ENCODE measurements at regions not wholly inside any gene's neighbourhood (a gene's known extent, or its start where the extent isn't known, plus 50 kb on each side); places are given as distances from the start of the nearest gene placed in this dataset.

- H3K4me1 ChIP-seq (ENCODE audit: insufficient read depth, low read length, poor library complexity, severe bottlenecking): no peaks in the 10 kb centered on the region
- H3K4me2 ChIP-seq (ENCODE audit: low read depth, low read length, poor library complexity, severe bottlenecking): no peak overlapping the region
- no peaks in the 10 kb centered on the region for H4K20me1 ChIP-seq (ENCODE audit: insufficient read depth, low read length, poor library complexity, severe bottlenecking)
- no peaks in the 10 kb centered on the region for H3F3A ChIP-seq (ENCODE audit: low read depth)
- no peaks in the 10 kb centered on the region for H3K79me2 ChIP-seq (ENCODE audit: insufficient read depth, low read length)
- no peak for TF ChIP-seq EZH2phosphoT487 (IDR thresholded peaks at IDR 0.05; ENCODE audit: borderline replicate concordance)
- TF ChIP-seq, protein P1, sequence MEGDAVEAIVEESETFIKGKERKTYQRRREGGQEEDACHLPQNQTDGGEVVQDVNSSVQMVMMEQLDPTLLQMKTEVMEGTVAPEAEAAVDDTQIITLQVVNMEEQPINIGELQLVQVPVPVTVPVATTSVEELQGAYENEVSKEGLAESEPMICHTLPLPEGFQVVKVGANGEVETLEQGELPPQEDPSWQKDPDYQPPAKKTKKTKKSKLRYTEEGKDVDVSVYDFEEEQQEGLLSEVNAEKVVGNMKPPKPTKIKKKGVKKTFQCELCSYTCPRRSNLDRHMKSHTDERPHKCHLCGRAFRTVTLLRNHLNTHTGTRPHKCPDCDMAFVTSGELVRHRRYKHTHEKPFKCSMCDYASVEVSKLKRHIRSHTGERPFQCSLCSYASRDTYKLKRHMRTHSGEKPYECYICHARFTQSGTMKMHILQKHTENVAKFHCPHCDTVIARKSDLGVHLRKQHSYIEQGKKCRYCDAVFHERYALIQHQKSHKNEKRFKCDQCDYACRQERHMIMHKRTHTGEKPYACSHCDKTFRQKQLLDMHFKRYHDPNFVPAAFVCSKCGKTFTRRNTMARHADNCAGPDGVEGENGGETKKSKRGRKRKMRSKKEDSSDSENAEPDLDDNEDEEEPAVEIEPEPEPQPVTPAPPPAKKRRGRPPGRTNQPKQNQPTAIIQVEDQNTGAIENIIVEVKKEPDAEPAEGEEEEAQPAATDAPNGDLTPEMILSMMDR (conservative IDR thresholded peaks at IDR 0.05; ENCODE audit: low read length): no peak
- H3K36me3 ChIP-seq (ENCODE audit: insufficient read depth, low read length): no peaks in the 10 kb centered on the region
- no peaks in the 10 kb centered on the region for H3K27me3 ChIP-seq (ENCODE audit: insufficient read depth, low read length, poor library complexity, severe bottlenecking)
- no peaks in the 10 kb centered on the region for H3K9me3 ChIP-seq (ENCODE audit: insufficient read depth, low read depth, low read length)
- no peak overlapping the region for H2AFZ ChIP-seq (ENCODE audit: low read length)
- H3K9me2 ChIP-seq (replicated peaks; ENCODE audit: low read depth, low read length): no peaks in the 10 kb centered on the region
- H3K4me3 ChIP-seq (ENCODE audit: low read length, poor library complexity, severe bottlenecking): no peak overlapping the region
- no peak overlapping the region for H3K9ac ChIP-seq (ENCODE audit: low read depth, low read length, poor library complexity, severe bottlenecking)
Observed at GRCh38 chr16:22751104-22751667, 62.8 kb upstream of the HS3ST2 start.

DNA sequence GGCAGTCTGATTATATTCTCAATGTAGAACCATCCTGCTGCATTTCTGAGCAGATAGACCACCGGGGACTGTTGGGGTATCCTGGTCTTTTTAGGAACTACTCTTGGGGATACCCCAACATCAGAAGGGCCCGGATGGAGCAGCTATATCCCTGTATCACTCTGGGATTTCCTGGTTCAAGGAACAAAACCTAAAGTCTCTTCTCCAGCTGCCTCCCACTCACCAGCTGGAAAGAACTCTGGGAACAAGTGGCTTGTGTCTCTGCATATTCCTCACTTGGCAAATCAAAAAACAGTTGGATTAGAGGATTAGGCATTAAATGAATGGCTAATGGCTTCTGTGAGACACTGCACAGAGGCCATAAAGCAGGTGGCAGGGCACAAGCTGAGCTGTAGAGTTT is 62.3 kb upstream of the HS3ST2 start:
- Histone ChIP-seq H3K4me1 (ENCODE audit: insufficient read depth, low read length, poor library complexity, severe bottlenecking) (no peaks in the 10 kb centered on the region), H3K36me3 (ENCODE audit: insufficient read depth, low read length) (no peaks in the 10 kb centered on the region), H3K4me3 (ENCODE audit: low read length, poor library complexity, severe bottlenecking) (no peak overlapping the region), H3K27me3 (ENCODE audit: insufficient read depth, low read length, poor library complexity, severe bottlenecking) (no peaks in the 10 kb centered on the region), H4K20me1 (ENCODE audit: insufficient read depth, low read length, poor library complexity, severe bottlenecking) (no peaks in the 10 kb centered on the region), H3K79me2 (ENCODE audit: insufficient read depth, low read length) (no peaks in the 10 kb centered on the region), H2AFZ (ENCODE audit: low read length) (no peak overlapping the region), H3K9me2 (replicated peaks; ENCODE audit: low read depth, low read length) (no peaks in the 10 kb centered on the region), H3K9me3 (ENCODE audit: insufficient read depth, low read depth, low read length) (no peaks in the 10 kb centered on the region), H3K9ac (ENCODE audit: low read depth, low read length, poor library complexity, severe bottlenecking) (no peak overlapping the region), H3K4me2 (ENCODE audit: low read depth, low read length, poor library complexity, severe bottlenecking) (no peak overlapping the region), H3F3A (ENCODE audit: low read depth) (no peaks in the 10 kb centered on the region)
- TF ChIP-seq, protein P1 (conservative IDR thresholded peaks at IDR 0.05; ENCODE audit: low read length): no peak
- no peak for TF ChIP-seq EZH2phosphoT487 (IDR thresholded peaks at IDR 0.05; ENCODE audit: borderline replicate concordance)

DNA sequence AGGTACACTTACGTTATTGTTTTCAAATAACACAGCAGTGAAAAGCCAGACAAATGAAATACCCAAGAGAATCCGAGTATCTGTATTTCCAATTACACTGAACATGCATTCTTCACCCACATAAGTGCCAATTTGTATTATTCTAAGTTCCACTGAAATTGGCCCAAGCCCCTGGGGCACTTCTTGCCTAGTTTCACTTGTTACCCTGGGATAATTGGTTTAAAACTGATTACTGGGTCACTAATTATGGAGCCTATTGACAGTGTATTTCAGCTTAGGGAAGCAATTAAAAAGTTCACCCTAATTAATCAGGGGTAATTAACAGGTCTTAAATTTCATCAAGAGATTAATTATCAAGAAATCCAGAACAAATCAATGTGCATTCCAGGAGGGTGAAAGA is 60.5 kb upstream of the HS3ST2 start:
- no peaks in the 10 kb centered on the region for H3K9me3 ChIP-seq (ENCODE audit: insufficient read depth, low read depth, low read length)
- H3K79me2 ChIP-seq (ENCODE audit: insufficient read depth, low read length): no peaks in the 10 kb centered on the region
- no peaks in the 10 kb centered on the region for H3K4me1 ChIP-seq (ENCODE audit: insufficient read depth, low read length, poor library complexity, severe bottlenecking)
- TF ChIP-seq EZH2phosphoT487 (IDR thresholded peaks at IDR 0.05; ENCODE audit: borderline replicate concordance): no peak
- TF ChIP-seq, protein P1 (conservative IDR thresholded peaks at IDR 0.05; ENCODE audit: low read length): no peak
- no peak overlapping the region for H3K4me2 ChIP-seq (ENCODE audit: low read depth, low read length, poor library complexity, severe bottlenecking)
- H3K27me3 ChIP-seq (ENCODE audit: insufficient read depth, low read length, poor library complexity, severe bottlenecking): no peaks in the 10 kb centered on the region
- H3K4me3 ChIP-seq (ENCODE audit: low read length, poor library complexity, severe bottlenecking): no peak overlapping the region
- no peaks in the 10 kb centered on the region for H3K9me2 ChIP-seq (replicated peaks; ENCODE audit: low read depth, low read length)
- H4K20me1 ChIP-seq (ENCODE audit: insufficient read depth, low read length, poor library complexity, severe bottlenecking): no peaks in the 10 kb centered on the region
- H3F3A ChIP-seq (ENCODE audit: low read depth): no peaks in the 10 kb centered on the region
- no peak overlapping the region for H3K9ac ChIP-seq (ENCODE audit: low read depth, low read length, poor library complexity, severe bottlenecking)
- H2AFZ ChIP-seq (ENCODE audit: low read length): no peak overlapping the region
- H3K36me3 ChIP-seq (ENCODE audit: insufficient read depth, low read length): no peaks in the 10 kb centered on the region

All from Loucy (cell line).